PFSK-1 (cell line): ENCODE measurements at regions not wholly inside any gene's neighbourhood (a gene's known extent, or its start where the extent isn't known, plus 50 kb on each side); places are given as distances from the start of the nearest gene placed in this dataset.

Source experiments
- FOXP2 ChIP-seq: optimal IDR thresholded peaks from 2 replicates; pipeline ENCODE3; 2011; ENCODE audit warnings: borderline replicate concordance, control low read depth, inconsistent platforms; ENCODE audit not compliant: insufficient read depth; ENCODE audit errors: extremely low read length, extremely low read depth
- POLR2AphosphoS5 ChIP-seq: IDR thresholded peaks from 2 replicates; pipeline ENCODE4 v1.6.1; 2012; ENCODE audit warnings: low read depth, mild to moderate bottlenecking, control low read depth, low read length, moderate library complexity
- SIN3A ChIP-seq: IDR thresholded peaks from 2 replicates; pipeline ENCODE4 v1.6.1; 2012; ENCODE audit warnings: mild to moderate bottlenecking, low read length, moderate library complexity, borderline replicate concordance; ENCODE audit not compliant: insufficient read depth
- TAF1 ChIP-seq: IDR thresholded peaks from 2 replicates; pipeline ENCODE4 v1.6.1; 2012; ENCODE audit warnings: low read length, control low read depth, borderline replicate concordance; ENCODE audit not compliant: insufficient read depth
- TF ChIP-seq, protein P1 (sequence below), 2 experiments: IDR thresholded peaks; 2 replicates each; pipeline versions ENCODE4 v1.6.1 to v1.8.0; 2011 to 2012; ENCODE audit warnings: low read depth in 2 of 2, low read length in 2 of 2, control low read depth in 1 of 2, inconsistent platforms in 1 of 2, mild to moderate bottlenecking in 1 of 2, moderate library complexity in 1 of 2; ENCODE audit not compliant: insufficient read depth in 1 of 2

DNA sequence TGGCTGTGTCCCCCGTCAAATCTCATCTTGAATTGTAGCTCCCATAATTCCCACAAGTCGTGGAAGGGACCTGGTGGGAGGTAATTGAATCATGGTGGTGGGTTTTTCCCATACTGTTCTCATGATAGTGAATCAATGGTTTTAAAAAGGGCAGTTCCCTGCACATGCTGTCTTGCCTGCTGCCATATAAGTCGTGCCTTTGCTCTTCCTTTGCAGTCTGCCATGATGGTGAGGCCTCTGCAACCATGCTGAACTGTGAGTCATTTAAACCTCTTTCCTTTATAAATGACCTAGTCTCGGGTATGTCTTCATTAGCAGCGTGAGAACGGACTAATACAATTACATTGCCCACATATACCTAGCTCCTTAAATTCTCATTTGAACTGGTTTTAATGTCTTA, 353.0 kb upstream of the KLF4 start:
- TF ChIP-seq TAF1 (no peak), SIN3A (no peak), FOXP2 (no peak), POLR2AphosphoS5 (no peak)
- TF ChIP-seq, protein P1, sequence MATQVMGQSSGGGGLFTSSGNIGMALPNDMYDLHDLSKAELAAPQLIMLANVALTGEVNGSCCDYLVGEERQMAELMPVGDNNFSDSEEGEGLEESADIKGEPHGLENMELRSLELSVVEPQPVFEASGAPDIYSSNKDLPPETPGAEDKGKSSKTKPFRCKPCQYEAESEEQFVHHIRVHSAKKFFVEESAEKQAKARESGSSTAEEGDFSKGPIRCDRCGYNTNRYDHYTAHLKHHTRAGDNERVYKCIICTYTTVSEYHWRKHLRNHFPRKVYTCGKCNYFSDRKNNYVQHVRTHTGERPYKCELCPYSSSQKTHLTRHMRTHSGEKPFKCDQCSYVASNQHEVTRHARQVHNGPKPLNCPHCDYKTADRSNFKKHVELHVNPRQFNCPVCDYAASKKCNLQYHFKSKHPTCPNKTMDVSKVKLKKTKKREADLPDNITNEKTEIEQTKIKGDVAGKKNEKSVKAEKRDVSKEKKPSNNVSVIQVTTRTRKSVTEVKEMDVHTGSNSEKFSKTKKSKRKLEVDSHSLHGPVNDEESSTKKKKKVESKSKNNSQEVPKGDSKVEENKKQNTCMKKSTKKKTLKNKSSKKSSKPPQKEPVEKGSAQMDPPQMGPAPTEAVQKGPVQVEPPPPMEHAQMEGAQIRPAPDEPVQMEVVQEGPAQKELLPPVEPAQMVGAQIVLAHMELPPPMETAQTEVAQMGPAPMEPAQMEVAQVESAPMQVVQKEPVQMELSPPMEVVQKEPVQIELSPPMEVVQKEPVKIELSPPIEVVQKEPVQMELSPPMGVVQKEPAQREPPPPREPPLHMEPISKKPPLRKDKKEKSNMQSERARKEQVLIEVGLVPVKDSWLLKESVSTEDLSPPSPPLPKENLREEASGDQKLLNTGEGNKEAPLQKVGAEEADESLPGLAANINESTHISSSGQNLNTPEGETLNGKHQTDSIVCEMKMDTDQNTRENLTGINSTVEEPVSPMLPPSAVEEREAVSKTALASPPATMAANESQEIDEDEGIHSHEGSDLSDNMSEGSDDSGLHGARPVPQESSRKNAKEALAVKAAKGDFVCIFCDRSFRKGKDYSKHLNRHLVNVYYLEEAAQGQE (IDR thresholded peaks at IDR 0.05; ENCODE audit: insufficient read depth in 1 of 2, low read depth in 2 of 2, low read length in 2 of 2) = no peak

DNA sequence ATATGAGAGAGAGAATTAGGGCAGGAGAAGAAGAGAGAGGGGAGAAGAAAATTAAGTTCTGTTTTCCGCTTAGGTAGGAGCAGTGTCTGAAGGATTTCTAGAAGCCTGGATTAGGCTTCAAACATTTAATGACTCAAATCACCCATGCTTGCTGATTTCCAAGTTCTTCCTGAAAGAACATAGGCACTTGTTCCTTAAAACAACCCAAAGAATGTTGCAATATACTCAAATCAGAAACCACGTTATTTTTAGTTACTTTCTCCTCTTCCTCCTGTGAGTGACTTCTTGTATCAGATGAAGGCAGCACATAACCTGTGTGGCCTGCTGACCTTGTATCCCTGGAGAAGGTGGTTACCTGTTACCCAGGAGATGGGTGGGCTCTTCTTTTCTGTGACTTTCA, 351.5 kb upstream of the KLF4 start:
- TF ChIP-seq SIN3A (no peak), FOXP2 (no peak), TAF1 (no peak), POLR2AphosphoS5 (no peak)
- TF ChIP-seq, protein P1 (IDR thresholded peaks at IDR 0.05; ENCODE audit: insufficient read depth in 1 of 2, low read depth in 2 of 2, low read length in 2 of 2) = no peak

DNA sequence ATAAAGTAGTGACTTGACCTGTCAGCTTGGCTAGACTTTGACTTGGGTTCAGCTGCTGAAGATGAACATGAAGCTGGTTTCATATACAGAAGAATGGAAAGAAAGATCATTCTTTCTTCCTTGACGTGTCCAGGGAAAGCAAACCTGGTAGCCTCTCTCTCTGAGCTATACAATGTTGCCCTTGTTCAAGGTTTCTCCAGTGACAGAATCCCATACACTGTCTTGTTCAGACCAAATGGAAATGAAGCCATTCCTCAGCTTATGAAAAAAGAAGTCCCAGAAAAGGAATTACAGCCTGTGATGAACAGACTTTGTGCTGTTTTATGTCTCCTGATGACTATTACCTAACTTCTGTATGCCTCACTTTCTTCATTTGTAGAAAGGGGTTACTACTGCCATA, 349.8 kb upstream of the KLF4 start:
- no peak for TF ChIP-seq SIN3A
- no peak for TF ChIP-seq FOXP2
- TF ChIP-seq, protein P1 (IDR thresholded peaks at IDR 0.05; ENCODE audit: insufficient read depth in 1 of 2, low read depth in 2 of 2, low read length in 2 of 2) = no peak
- TF ChIP-seq TAF1 = no peak
- TF ChIP-seq POLR2AphosphoS5 = no peak

DNA sequence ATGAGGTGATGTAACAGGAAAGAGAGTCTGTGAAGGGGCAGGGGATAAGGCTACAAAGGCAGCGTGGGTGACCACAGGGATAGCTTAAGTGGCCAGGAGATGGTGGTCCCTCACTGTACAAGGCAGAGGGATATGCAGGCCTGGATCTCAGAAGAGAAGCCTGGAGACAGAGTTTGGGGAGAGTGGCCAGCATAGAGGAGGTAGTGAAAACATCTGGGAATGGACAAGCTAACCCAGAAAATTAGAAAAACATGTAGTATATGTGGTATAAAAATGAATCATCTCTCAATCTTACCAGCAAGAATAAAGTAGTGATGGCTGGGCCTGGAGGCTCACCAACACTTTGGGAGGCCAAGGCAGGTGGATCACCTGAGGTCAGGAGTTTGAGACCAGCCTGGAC, 349.2 kb upstream of the KLF4 start:
- TF ChIP-seq POLR2AphosphoS5 (no peak), FOXP2 (no peak), TAF1 (no peak), SIN3A (no peak)
- TF ChIP-seq, protein P1 (IDR thresholded peaks at IDR 0.05; ENCODE audit: insufficient read depth in 1 of 2, low read depth in 2 of 2, low read length in 2 of 2) = no peak

- no peak for TF ChIP-seq SIN3A
Observed at GRCh38 chr9:107836300-107836699, 346.7 kb upstream of the KLF4 start.
